HL-60 (cell line): ENCODE measurements at regions not wholly inside any gene's neighbourhood (a gene's known extent, or its start where the extent isn't known, plus 50 kb on each side); places are given as distances from the start of the nearest gene placed in this dataset.

Experiments used
- DNase-seq, 2 experiments: peaks; one replicate each; pipeline ENCODE4 v3.0.0-alpha.2; 2010 to 2020; ENCODE audit warnings: low read depth in 1 of 2, low spot score in 1 of 2
- H3K27ac ChIP-seq: fragments of 250-450 bp; sonication (Bioruptor Pico); replicated peaks from 2 replicates; pipeline ENCODE4 v1.5.1; 2020; ENCODE audit warnings: mild to moderate bottlenecking, moderate library complexity
- H3K27me3 ChIP-seq: fragments of 250-450 bp; sonication (Bioruptor Pico); 2 replicates; pipeline ENCODE4 v1.5.1; 2021; ENCODE audit warnings: mild to moderate bottlenecking, moderate library complexity; ENCODE audit not compliant: insufficient read depth, poor library complexity, severe bottlenecking
- H3K4me3 ChIP-seq: replicated peaks from 2 replicates; pipeline ENCODE4 v1.5.1; 2011; ENCODE audit warnings: mild to moderate bottlenecking, control low read depth, low read length; ENCODE audit not compliant: insufficient read depth
- GABPA ChIP-seq: IDR thresholded peaks from 2 replicates; pipeline ENCODE4 v1.6.1; 2012; ENCODE audit warnings: low read depth
- POLR2AphosphoS5 ChIP-seq: IDR thresholded peaks from 2 replicates; pipeline ENCODE4 v1.6.1; 2012; ENCODE audit warnings: low read depth
- SPI1 ChIP-seq: IDR thresholded peaks from 2 replicates; pipeline ENCODE4 v1.6.1; 2012; ENCODE audit warnings: low read depth, mild to moderate bottlenecking, borderline replicate concordance
- TF ChIP-seq, protein P1 (sequence below): IDR thresholded peaks from one replicate; pipeline ENCODE4 v1.5.1; 2011; ENCODE audit warnings: low read length, control low read depth, inconsistent platforms; ENCODE audit not compliant: insufficient read depth
- TF ChIP-seq, protein P2 (sequence below): IDR thresholded peaks from 2 replicates; pipeline ENCODE4 v1.6.1; 2012; ENCODE audit warnings: low read depth; ENCODE audit not compliant: insufficient replicate concordance

DNA sequence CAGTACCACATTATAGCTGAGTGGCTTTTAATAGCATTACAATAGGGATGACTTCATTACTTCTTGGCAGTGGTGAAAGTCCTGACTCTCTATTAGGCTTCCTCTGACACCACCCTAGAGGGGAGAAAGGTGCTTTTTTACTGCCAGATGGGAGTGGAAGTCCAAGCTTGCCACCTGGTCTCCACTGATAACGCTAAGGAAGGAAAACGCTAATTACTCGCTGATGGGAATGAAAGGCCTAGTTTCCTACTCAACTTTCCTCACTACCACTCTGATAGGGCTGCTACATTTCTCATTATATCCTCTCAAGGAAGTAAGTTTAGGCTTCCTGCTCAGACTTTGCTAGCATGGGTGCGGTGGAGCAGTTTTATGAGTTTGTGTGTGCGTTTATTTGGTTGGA, 62.3 kb upstream of the PAGE3 start:
- no peak for DNase-seq
- TF ChIP-seq GABPA (no peak), SPI1 (no peak), POLR2AphosphoS5 (no peak)
- TF ChIP-seq, protein P1, sequence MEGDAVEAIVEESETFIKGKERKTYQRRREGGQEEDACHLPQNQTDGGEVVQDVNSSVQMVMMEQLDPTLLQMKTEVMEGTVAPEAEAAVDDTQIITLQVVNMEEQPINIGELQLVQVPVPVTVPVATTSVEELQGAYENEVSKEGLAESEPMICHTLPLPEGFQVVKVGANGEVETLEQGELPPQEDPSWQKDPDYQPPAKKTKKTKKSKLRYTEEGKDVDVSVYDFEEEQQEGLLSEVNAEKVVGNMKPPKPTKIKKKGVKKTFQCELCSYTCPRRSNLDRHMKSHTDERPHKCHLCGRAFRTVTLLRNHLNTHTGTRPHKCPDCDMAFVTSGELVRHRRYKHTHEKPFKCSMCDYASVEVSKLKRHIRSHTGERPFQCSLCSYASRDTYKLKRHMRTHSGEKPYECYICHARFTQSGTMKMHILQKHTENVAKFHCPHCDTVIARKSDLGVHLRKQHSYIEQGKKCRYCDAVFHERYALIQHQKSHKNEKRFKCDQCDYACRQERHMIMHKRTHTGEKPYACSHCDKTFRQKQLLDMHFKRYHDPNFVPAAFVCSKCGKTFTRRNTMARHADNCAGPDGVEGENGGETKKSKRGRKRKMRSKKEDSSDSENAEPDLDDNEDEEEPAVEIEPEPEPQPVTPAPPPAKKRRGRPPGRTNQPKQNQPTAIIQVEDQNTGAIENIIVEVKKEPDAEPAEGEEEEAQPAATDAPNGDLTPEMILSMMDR = no peak
- TF ChIP-seq, protein P2, sequence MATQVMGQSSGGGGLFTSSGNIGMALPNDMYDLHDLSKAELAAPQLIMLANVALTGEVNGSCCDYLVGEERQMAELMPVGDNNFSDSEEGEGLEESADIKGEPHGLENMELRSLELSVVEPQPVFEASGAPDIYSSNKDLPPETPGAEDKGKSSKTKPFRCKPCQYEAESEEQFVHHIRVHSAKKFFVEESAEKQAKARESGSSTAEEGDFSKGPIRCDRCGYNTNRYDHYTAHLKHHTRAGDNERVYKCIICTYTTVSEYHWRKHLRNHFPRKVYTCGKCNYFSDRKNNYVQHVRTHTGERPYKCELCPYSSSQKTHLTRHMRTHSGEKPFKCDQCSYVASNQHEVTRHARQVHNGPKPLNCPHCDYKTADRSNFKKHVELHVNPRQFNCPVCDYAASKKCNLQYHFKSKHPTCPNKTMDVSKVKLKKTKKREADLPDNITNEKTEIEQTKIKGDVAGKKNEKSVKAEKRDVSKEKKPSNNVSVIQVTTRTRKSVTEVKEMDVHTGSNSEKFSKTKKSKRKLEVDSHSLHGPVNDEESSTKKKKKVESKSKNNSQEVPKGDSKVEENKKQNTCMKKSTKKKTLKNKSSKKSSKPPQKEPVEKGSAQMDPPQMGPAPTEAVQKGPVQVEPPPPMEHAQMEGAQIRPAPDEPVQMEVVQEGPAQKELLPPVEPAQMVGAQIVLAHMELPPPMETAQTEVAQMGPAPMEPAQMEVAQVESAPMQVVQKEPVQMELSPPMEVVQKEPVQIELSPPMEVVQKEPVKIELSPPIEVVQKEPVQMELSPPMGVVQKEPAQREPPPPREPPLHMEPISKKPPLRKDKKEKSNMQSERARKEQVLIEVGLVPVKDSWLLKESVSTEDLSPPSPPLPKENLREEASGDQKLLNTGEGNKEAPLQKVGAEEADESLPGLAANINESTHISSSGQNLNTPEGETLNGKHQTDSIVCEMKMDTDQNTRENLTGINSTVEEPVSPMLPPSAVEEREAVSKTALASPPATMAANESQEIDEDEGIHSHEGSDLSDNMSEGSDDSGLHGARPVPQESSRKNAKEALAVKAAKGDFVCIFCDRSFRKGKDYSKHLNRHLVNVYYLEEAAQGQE = no peak
- peaks cover 5% of the 10 kb centered on the region for H3K27me3 ChIP-seq
- H3K4me3 ChIP-seq = no peak overlapping the region
- no peak overlapping the region for H3K27ac ChIP-seq

DNA sequence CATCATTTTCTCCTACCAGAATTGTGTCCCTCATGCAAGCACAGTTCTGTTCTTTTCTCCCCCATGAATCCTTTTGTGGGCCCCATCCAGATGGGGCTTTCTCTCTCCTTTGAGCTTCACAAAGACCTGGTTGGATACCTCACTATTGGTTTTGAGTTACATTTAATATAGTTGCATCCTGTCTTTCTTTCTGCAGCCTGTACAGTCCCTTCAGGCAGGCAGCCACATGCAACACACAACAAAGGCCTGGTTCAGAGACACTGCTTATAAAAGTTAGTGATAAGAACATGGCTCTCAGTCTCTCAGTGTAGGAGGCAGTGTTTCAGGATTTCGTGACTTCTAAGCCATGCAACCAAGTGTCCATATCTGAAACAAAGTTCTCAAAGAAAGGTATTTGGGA, 70.6 kb upstream of the PAGE3 start:
- DNase-seq = no peak
- TF ChIP-seq POLR2AphosphoS5 (no peak), SPI1 (no peak), GABPA (no peak)
- TF ChIP-seq, protein P2 = no peak
- TF ChIP-seq, protein P1 = no peak
- Histone ChIP-seq H3K27ac (no peak overlapping the region), H3K4me3 (no peak overlapping the region), H3K27me3 (no peaks in the 10 kb centered on the region)

- H3K27me3 ChIP-seq = no peaks in the 10 kb centered on the region
- H3K27ac ChIP-seq = no peak overlapping the region
- H3K4me3 ChIP-seq = no peak overlapping the region
- no peak for TF ChIP-seq GABPA
- TF ChIP-seq, protein P2 = no peak
- no peak for TF ChIP-seq SPI1
- TF ChIP-seq, protein P1 = no peak
- no peak for TF ChIP-seq POLR2AphosphoS5
- no peak for DNase-seq
Measured at GRCh38 chrX:55336176-55336575, 71.5 kb upstream of the PAGE3 start.
